Prostate gland (tissue), 2 donors: ENCODE measurements at regions not wholly inside any gene's neighbourhood (a gene's known extent, or its start where the extent isn't known, plus 50 kb on each side); places are given as distances from the start of the nearest gene placed in this dataset.
"Not testable (repeated sequence)": the region's sequence is repeated elsewhere in the genome, so short reads cannot be mapped to it uniquely, and the experiment has no call there.

ENCODE experiments used
- DNase-seq: peaks from one replicate; pipeline ENCODE4 v3.0.0-alpha.2; 2019; ENCODE audit warnings: low spot score
- H3K27ac ChIP-seq, 2 donors: fragments of 200-600 bp; sonication (generic); 2 replicates each; pipeline ENCODE4 v1.5.1; 2017 to 2019
- H3K27me3 ChIP-seq: fragments of 200-600 bp; sonication (generic); replicated peaks from 2 replicates; pipeline ENCODE4 v1.5.1; 2019; ENCODE audit not compliant: insufficient read depth
- H3K36me3 ChIP-seq, 2 donors: fragments of 200-600 bp; sonication (generic); 1 replicate in 1 of 2; 2 replicates in 1 of 2; pipeline versions ENCODE4 v1.5.1 to v1.8.1; 2017 to 2019
- H3K4me1 ChIP-seq: fragments of 200-600 bp; sonication (generic); replicated peaks from 2 replicates; pipeline ENCODE4 v1.5.1; 2019
- H3K4me3 ChIP-seq, 2 donors: fragments of 200-600 bp; sonication (generic); 2 replicates each; pipeline ENCODE4 v1.5.1; 2017 to 2019
- H3K9me3 ChIP-seq: fragments of 200-600 bp; sonication (generic); 2 replicates; pipeline ENCODE4 v1.5.1; 2017
- CTCF ChIP-seq, 4 experiments: fragments of 200-600 bp in 2 of 4; fragments of 450-650 bp in 2 of 4; sonication (generic) in 2 of 4; IDR thresholded peaks; 1 replicate in 3 of 4; 2 replicates in 1 of 4; pipeline ENCODE4 v1.5.1; 2016 to 2019; ENCODE audit warnings: antibody characterized with exemption in 4 of 4, mild to moderate bottlenecking in 2 of 4, moderate library complexity in 2 of 4
- POLR2A ChIP-seq: fragments of 450-650 bp; IDR thresholded peaks from one replicate; pipeline ENCODE4 v1.6.1; 2016; ENCODE audit warnings: antibody characterized with exemption, mild to moderate bottlenecking
- POLR2AphosphoS5 ChIP-seq: sonication (generic); formaldehyde crosslinking; IDR thresholded peaks from one replicate; pipeline ENCODE4 v1.6.1; 2017; ENCODE audit warnings: antibody characterized with exemption
- WGBS: methylation state at CpG from one replicate; pipeline ENCODE4 v1.1.5; 2018; 5-methylcytosine and 5-hydroxymethylcytosine counted together
- intact Hi-C: fragments of 100-400 bp; cut with DNase I; formaldehyde crosslinking; loops from one replicate; pipeline ENCODE4 v1.14.2; 2022

- Histone ChIP-seq H3K27ac (no peak overlapping the region), H3K36me3 (no peaks in the 10 kb centered on the region), H3K27me3 (no peaks in the 10 kb centered on the region), H3K9me3 (no peaks in the 10 kb centered on the region), H3K4me1 (no peaks in the 10 kb centered on the region), H3K4me3 (no peak overlapping the region)
- TF ChIP-seq POLR2A (no peak), POLR2AphosphoS5 (no peak), CTCF (IDR thresholded peaks at IDR 0.05) (no peak)
- intact Hi-C loops, result no loop called here
- 95% methylated on average over 5 of the region's 5 CpGs for WGBS
- no peak for DNase-seq
Measured at GRCh38 chr3:3648988-3649679, 150.1 kb upstream of the LRRN1 start.

GRCh38 chr3:3646934-3647333 lies 152.3 kb upstream of the LRRN1 start:
- Histone ChIP-seq H3K4me3 (no peak overlapping the region), H3K9me3 (no peaks in the 10 kb centered on the region), H3K27me3 (no peaks in the 10 kb centered on the region), H3K27ac (no peak overlapping the region), H3K36me3 (no peaks in the 10 kb centered on the region), H3K4me1 (no peaks in the 10 kb centered on the region)
- no peak for TF ChIP-seq CTCF (IDR thresholded peaks at IDR 0.05)
- no peak for TF ChIP-seq POLR2A
- TF ChIP-seq POLR2AphosphoS5, result no peak
- WGBS, result 85% methylated on average over 2 of the region's 2 CpGs
- intact Hi-C loops, result no loop called here
- no peak for DNase-seq

- H3K27ac ChIP-seq, H3K9me3 ChIP-seq, H3K27me3 ChIP-seq, H3K36me3 ChIP-seq, DNase-seq, intact Hi-C loops, H3K4me3 ChIP-seq, H3K4me1 ChIP-seq: not testable (repeated sequence)
- WGBS, result 73% methylated on average over 13 of the region's 13 CpGs
Measured at GRCh38 chr3:3646103-3646844, 153.0 kb upstream of the LRRN1 start.

GRCh38 chr3:3641877-3642455 lies 157.3 kb upstream of the LRRN1 start:
- 75% methylated on average over 5 of the region's 5 CpGs for WGBS

More at GRCh38 chr3:3641877-3642455, 157.3 kb upstream of the LRRN1 start:
- intact Hi-C loops, result no loop called here
- Histone ChIP-seq H3K27me3 (no peaks in the 10 kb centered on the region), H3K4me1 (no peaks in the 10 kb centered on the region), H3K27ac (no peak overlapping the region), H3K36me3 (no peaks in the 10 kb centered on the region), H3K4me3 (no peak overlapping the region), H3K9me3 (no peaks in the 10 kb centered on the region)
- TF ChIP-seq POLR2A (no peak), POLR2AphosphoS5 (no peak), CTCF (IDR thresholded peaks at IDR 0.05) (no peak)
- no peak for DNase-seq
